ENCODE measurements at regions not wholly inside any gene's neighbourhood (a gene's known extent, or its start where the extent isn't known, plus 50 kb on each side); places are given as distances from the start of the nearest gene placed in this dataset.

- no peak for TF ChIP-seq CTCF (IDR thresholded peaks at IDR 0.05)
- no peak for TF ChIP-seq POLR2A (IDR thresholded peaks at IDR 0.05)
These were observed 261.7 kb upstream of the HDAC4 start for GRCh38 chr2:239662413-239663120.

Data from suprapubic skin (tissue), 3 donors.